SK-N-SH treated with all-trans-retinoic acid at 6 μM for 48 hours (cell line): ENCODE measurements at regions not wholly inside any gene's neighbourhood (a gene's known extent, or its start where the extent isn't known, plus 50 kb on each side); places are given as distances from the start of the nearest gene placed in this dataset.

ENCODE experiments used
- ATAC-seq: fragments of 200-7000 bp; cut with Tn5 transposase; 3 replicates; pipeline ENCODE4 v1.9.1; 2020; ENCODE audit warnings: mild to moderate bottlenecking, moderate library complexity
- BACH2 ChIP-seq: fragments of 250-450 bp; sonication (Bioruptor Pico); IDR thresholded peaks from 2 replicates; pipeline ENCODE4 v1.9.0; 2021; ENCODE audit warnings: mild to moderate bottlenecking, borderline replicate concordance
- CSDC2 ChIP-seq: fragments of 250-450 bp; sonication (Bioruptor Pico); IDR thresholded peaks from 2 replicates; pipeline ENCODE4 v1.5.0; 2020; ENCODE audit warnings: mild to moderate bottlenecking, moderate library complexity
- GLIS3 ChIP-seq: fragments of 250-450 bp; sonication (Bioruptor Pico); IDR thresholded peaks from 2 replicates; pipeline ENCODE4 v1.5.0; 2020; ENCODE audit warnings: mild to moderate bottlenecking, moderate library complexity
- ISL1 ChIP-seq: fragments of 250-450 bp; sonication (Bioruptor Pico); IDR thresholded peaks from 2 replicates; pipeline ENCODE4 v2.1.2; 2022; ENCODE audit warnings: mild to moderate bottlenecking, moderate library complexity
- OSR1 ChIP-seq: fragments of 250-450 bp; sonication (Bioruptor Pico); IDR thresholded peaks from 2 replicates; pipeline ENCODE4 v1.8.0; 2022; ENCODE audit warnings: moderate library complexity, mild to moderate bottlenecking, inconsistent platforms
- PPARA ChIP-seq: fragments of 250-450 bp; sonication (Bioruptor Pico); IDR thresholded peaks from 2 replicates; pipeline ENCODE4 v1.5.0; 2020; ENCODE audit warnings: mild to moderate bottlenecking, borderline replicate concordance
- RARB ChIP-seq: fragments of 250-450 bp; sonication (Bioruptor Pico); IDR thresholded peaks from 2 replicates; pipeline ENCODE4 v1.8.0; 2021; ENCODE audit warnings: mild to moderate bottlenecking, moderate library complexity
- SNAI2 ChIP-seq: fragments of 250-450 bp; sonication (Bioruptor Pico); IDR thresholded peaks from 2 replicates; pipeline ENCODE4 v1.5.0; 2020; ENCODE audit warnings: mild to moderate bottlenecking, moderate library complexity
- TCF4 ChIP-seq: fragments of 250-450 bp; sonication (Bioruptor Pico); IDR thresholded peaks from 2 replicates; pipeline ENCODE4 v1.8.0; 2021; ENCODE audit warnings: mild to moderate bottlenecking, moderate library complexity, borderline replicate concordance
- TOX ChIP-seq: fragments of 250-450 bp; sonication (Bioruptor Pico); IDR thresholded peaks from 2 replicates; pipeline ENCODE4 v1.8.0; 2021; ENCODE audit warnings: mild to moderate bottlenecking, moderate library complexity, borderline replicate concordance
- ZC3H10 ChIP-seq: fragments of 250-450 bp; sonication (Bioruptor Pico); IDR thresholded peaks from 2 replicates; pipeline ENCODE4 v1.5.1; 2021; ENCODE audit warnings: mild to moderate bottlenecking, moderate library complexity
- ZFP3 ChIP-seq: fragments of 250-450 bp; sonication (Bioruptor Pico); IDR thresholded peaks from 2 replicates; pipeline ENCODE4 v1.5.0; 2020; ENCODE audit warnings: mild to moderate bottlenecking, moderate library complexity
- ZFP30 ChIP-seq: fragments of 450-650 bp; formaldehyde crosslinking; IDR thresholded peaks from 2 replicates; pipeline ENCODE4 v1.5.0; 2022; ENCODE audit warnings: mild to moderate bottlenecking, moderate library complexity
- ZNF565 ChIP-seq: fragments of 450-650 bp; formaldehyde crosslinking; conservative IDR thresholded peaks from 2 replicates; pipeline ENCODE4 v1.5.0; 2020; ENCODE audit warnings: low read depth, mild to moderate bottlenecking, moderate library complexity
- ZNF70 ChIP-seq: fragments of 450-650 bp; formaldehyde crosslinking; IDR thresholded peaks from 2 replicates; pipeline ENCODE4 v1.5.0; 2020; ENCODE audit warnings: mild to moderate bottlenecking, moderate library complexity
- ZNF8 ChIP-seq: fragments of 450-650 bp; formaldehyde crosslinking; IDR thresholded peaks from 2 replicates; pipeline ENCODE4 v1.5.0; 2020; ENCODE audit warnings: mild to moderate bottlenecking, moderate library complexity
- TF ChIP-seq, protein P1 (sequence below): fragments of 250-450 bp; sonication (Bioruptor Pico); IDR thresholded peaks from 2 replicates; pipeline ENCODE4 v1.5.0; 2020; ENCODE audit warnings: mild to moderate bottlenecking, moderate library complexity
- TF ChIP-seq, protein P2 (sequence below): fragments of 250-450 bp; sonication (Bioruptor Pico); IDR thresholded peaks from 2 replicates; pipeline ENCODE4 v1.5.1; 2021; ENCODE audit warnings: mild to moderate bottlenecking, moderate library complexity
- TF ChIP-seq, protein P3 (sequence below): fragments of 250-450 bp; sonication (Bioruptor Pico); IDR thresholded peaks from 2 replicates; pipeline ENCODE4 v1.5.1; 2020; ENCODE audit warnings: low read depth, mild to moderate bottlenecking, moderate library complexity
- TF ChIP-seq, protein P4 (sequence below): fragments of 250-450 bp; sonication (Bioruptor Pico); IDR thresholded peaks from 2 replicates; pipeline ENCODE4 v1.8.0; 2020; ENCODE audit warnings: mild to moderate bottlenecking, moderate library complexity, borderline replicate concordance

DNA sequence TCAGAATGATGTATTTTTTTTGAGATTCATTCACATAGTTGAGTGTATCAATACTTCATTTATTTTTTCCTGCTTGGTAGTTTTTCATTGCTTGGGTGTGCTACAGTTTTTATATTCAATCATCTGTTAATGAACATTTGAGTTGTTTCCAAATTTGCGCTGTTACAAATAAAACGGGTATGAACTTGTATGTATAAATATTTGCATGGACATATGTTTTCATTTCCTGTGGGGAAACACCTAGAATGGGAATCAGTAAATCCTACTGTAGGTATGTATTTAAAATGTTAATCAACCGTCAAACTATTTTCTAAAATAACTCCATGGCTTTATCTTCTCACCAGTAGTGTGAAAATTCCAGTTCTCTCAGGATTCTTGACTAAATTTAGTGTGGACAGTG is 826.3 kb downstream of the EFNB2 start:
- TF ChIP-seq, protein P1, sequence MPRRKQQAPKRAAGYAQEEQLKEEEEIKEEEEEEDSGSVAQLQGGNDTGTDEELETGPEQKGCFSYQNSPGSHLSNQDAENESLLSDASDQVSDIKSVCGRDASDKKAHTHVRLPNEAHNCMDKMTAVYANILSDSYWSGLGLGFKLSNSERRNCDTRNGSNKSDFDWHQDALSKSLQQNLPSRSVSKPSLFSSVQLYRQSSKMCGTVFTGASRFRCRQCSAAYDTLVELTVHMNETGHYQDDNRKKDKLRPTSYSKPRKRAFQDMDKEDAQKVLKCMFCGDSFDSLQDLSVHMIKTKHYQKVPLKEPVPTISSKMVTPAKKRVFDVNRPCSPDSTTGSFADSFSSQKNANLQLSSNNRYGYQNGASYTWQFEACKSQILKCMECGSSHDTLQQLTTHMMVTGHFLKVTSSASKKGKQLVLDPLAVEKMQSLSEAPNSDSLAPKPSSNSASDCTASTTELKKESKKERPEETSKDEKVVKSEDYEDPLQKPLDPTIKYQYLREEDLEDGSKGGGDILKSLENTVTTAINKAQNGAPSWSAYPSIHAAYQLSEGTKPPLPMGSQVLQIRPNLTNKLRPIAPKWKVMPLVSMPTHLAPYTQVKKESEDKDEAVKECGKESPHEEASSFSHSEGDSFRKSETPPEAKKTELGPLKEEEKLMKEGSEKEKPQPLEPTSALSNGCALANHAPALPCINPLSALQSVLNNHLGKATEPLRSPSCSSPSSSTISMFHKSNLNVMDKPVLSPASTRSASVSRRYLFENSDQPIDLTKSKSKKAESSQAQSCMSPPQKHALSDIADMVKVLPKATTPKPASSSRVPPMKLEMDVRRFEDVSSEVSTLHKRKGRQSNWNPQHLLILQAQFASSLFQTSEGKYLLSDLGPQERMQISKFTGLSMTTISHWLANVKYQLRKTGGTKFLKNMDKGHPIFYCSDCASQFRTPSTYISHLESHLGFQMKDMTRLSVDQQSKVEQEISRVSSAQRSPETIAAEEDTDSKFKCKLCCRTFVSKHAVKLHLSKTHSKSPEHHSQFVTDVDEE (CRISPR knock-in tag) = no peak
- no peak for TF ChIP-seq SNAI2 (CRISPR knock-in tag)
- TF ChIP-seq ZNF70 (CRISPR knock-in tag) = no peak
- TF ChIP-seq TOX (CRISPR knock-in tag) = no peak

DNA sequence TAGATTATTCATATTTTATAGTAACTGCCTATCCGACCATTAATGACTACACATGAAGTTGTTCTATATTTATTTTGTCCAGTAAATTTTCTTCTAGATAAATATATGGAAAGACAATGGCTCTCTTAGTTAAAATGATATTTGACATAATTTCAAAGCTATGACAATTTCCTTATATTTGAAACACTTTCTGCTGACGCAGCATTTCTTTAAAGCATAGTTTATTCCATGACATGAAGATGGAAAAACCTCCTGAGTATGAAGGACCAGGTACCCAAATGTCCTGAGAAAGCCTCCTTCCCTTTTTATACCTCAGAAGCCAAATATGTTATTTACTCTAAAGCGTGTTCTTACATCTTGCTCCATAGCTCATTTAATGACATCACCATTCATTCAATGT is 831.6 kb downstream of the EFNB2 start:
- no peak for TF ChIP-seq ISL1 (CRISPR knock-in tag)
- no peak for TF ChIP-seq RARB
- TF ChIP-seq, protein P2, sequence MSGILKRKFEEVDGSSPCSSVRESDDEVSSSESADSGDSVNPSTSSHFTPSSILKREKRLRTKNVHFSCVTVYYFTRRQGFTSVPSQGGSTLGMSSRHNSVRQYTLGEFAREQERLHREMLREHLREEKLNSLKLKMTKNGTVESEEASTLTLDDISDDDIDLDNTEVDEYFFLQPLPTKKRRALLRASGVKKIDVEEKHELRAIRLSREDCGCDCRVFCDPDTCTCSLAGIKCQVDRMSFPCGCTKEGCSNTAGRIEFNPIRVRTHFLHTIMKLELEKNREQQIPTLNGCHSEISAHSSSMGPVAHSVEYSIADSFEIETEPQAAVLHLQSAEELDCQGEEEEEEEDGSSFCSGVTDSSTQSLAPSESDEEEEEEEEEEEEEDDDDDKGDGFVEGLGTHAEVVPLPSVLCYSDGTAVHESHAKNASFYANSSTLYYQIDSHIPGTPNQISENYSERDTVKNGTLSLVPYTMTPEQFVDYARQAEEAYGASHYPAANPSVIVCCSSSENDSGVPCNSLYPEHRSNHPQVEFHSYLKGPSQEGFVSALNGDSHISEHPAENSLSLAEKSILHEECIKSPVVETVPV = no peak
- TF ChIP-seq BACH2 (CRISPR knock-in tag) = no peak
- TF ChIP-seq ZFP30 (CRISPR knock-in tag) = no peak
- TF ChIP-seq ZNF565 (CRISPR knock-in tag) = no peak
- no peak for TF ChIP-seq ZNF8 (CRISPR knock-in tag)
- TF ChIP-seq PPARA (CRISPR knock-in tag) = no peak
- TF ChIP-seq, protein P3, sequence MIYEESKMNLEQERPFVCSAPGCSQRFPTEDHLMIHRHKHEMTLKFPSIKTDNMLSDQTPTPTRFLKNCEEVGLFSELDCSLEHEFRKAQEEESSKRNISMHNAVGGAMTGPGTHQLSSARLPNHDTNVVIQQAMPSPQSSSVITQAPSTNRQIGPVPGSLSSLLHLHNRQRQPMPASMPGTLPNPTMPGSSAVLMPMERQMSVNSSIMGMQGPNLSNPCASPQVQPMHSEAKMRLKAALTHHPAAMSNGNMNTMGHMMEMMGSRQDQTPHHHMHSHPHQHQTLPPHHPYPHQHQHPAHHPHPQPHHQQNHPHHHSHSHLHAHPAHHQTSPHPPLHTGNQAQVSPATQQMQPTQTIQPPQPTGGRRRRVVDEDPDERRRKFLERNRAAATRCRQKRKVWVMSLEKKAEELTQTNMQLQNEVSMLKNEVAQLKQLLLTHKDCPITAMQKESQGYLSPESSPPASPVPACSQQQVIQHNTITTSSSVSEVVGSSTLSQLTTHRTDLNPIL = no peak
- TF ChIP-seq TCF4 (CRISPR knock-in tag) = no peak
- no peak for TF ChIP-seq ZNF70 (CRISPR knock-in tag)
- TF ChIP-seq ZC3H10 (CRISPR knock-in tag) = no peak
- TF ChIP-seq CSDC2 (CRISPR knock-in tag) = no peak
- TF ChIP-seq OSR1 = no peak
- no peak for ATAC-seq

More for the DNA sequence above, 826.3 kb downstream of the EFNB2 start:
- ATAC-seq = no peak

DNA sequence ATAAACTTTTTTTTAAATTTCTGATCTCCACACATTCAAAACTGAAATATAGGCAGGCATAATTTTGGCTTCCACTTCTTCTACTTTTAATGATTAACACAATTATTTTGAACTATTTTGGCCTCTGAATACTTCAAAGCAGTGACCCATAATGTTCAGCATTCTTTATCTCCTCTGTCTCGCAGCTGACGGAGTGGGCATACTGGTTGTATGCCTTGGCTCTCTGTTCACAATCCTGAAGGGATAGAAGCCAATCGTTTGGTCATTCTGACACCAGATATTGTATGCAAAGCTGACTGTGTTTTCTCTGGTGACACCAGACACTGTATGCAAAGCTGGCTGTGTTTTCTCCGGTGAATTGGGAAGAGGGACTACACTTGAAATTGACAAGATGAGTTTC is 833.0 kb downstream of the EFNB2 start:
- no peak for ATAC-seq
- TF ChIP-seq ZNF8 (CRISPR knock-in tag) (no peak), TOX (CRISPR knock-in tag) (no peak), ZFP3 (CRISPR knock-in tag) (no peak), GLIS3 (no peak), OSR1 (no peak)
- TF ChIP-seq, protein P2 = no peak
- TF ChIP-seq, protein P1 (CRISPR knock-in tag) = no peak

DNA sequence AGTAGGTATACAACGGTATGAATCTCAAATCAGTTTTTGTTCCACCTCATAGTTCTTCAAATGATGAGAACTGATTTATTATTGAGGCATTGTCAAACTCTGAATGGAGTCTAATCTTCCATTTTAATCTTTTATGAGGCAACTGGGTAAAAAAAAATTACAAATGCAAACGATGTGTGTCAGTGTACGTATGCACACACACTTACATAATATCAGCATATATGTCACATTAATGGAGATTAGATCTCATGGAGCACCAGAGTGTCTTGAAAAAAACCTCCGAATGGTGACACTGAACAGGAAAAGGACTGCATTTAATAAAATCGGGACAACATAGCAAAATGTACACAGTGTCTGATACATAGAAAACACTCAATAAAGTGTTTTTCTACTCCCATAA is 842.7 kb downstream of the EFNB2 start:
- ATAC-seq = no peak
- TF ChIP-seq RARB = no peak
- no peak for TF ChIP-seq ZFP3 (CRISPR knock-in tag)
- TF ChIP-seq, protein P4, sequence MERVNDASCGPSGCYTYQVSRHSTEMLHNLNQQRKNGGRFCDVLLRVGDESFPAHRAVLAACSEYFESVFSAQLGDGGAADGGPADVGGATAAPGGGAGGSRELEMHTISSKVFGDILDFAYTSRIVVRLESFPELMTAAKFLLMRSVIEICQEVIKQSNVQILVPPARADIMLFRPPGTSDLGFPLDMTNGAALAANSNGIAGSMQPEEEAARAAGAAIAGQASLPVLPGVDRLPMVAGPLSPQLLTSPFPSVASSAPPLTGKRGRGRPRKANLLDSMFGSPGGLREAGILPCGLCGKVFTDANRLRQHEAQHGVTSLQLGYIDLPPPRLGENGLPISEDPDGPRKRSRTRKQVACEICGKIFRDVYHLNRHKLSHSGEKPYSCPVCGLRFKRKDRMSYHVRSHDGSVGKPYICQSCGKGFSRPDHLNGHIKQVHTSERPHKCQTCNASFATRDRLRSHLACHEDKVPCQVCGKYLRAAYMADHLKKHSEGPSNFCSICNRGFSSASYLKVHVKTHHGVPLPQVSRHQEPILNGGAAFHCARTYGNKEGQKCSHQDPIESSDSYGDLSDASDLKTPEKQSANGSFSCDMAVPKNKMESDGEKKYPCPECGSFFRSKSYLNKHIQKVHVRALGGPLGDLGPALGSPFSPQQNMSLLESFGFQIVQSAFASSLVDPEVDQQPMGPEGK (CRISPR knock-in tag) = no peak
- no peak for TF ChIP-seq ZNF70 (CRISPR knock-in tag)
- TF ChIP-seq ZFP30 (CRISPR knock-in tag) = no peak
- TF ChIP-seq ZC3H10 (CRISPR knock-in tag) = no peak
- TF ChIP-seq ISL1 (CRISPR knock-in tag) = no peak
- no peak for TF ChIP-seq ZNF8 (CRISPR knock-in tag)
- TF ChIP-seq PPARA (CRISPR knock-in tag) = no peak
